A549 (cell line): ENCODE measurements at regions not wholly inside any gene's neighbourhood (a gene's known extent, or its start where the extent isn't known, plus 50 kb on each side); places are given as distances from the start of the nearest gene placed in this dataset.

Experiments
- BHLHE40 ChIP-seq: IDR thresholded peaks from 2 replicates; pipeline ENCODE4 v1.6.1; 2012; ENCODE audit warnings: low read depth, low read length, inconsistent platforms
- EHMT2 ChIP-seq: fragments of 200-600 bp; sonication (generic); IDR thresholded peaks from 2 replicates; pipeline ENCODE4 v1.6.1; 2016; ENCODE audit warnings: antibody characterized with exemption, low read depth, mild to moderate bottlenecking, moderate library complexity
- HDAC2 ChIP-seq: fragments of 200-600 bp; sonication (generic); IDR thresholded peaks from 2 replicates; pipeline ENCODE4 v1.6.1; 2016
- KDM1A ChIP-seq: fragments of 200-600 bp; sonication (generic); IDR thresholded peaks from 2 replicates; pipeline ENCODE4 v1.6.1; 2016; ENCODE audit warnings: low read depth, mild to moderate bottlenecking
- POLR2A ChIP-seq: IDR thresholded peaks from 2 replicates; pipeline ENCODE4 v1.6.1; 2012; ENCODE audit warnings: mild to moderate bottlenecking, low read length
- RCOR1 ChIP-seq: fragments of 150-350 bp; IDR thresholded peaks from 2 replicates; pipeline ENCODE4 v1.6.1; 2014; ENCODE audit warnings: antibody characterized with exemption, low read length, low read depth
- TF ChIP-seq, protein P1 (sequence below): fragments of 200-600 bp; sonication (generic); IDR thresholded peaks from 2 replicates; pipeline ENCODE4 v1.6.1; 2016; ENCODE audit warnings: antibody characterized with exemption, mild to moderate bottlenecking, moderate library complexity
- TF ChIP-seq, protein P2 (sequence below): IDR thresholded peaks from 2 replicates; pipeline ENCODE4 v1.6.1; 2012; ENCODE audit warnings: low read depth, borderline replicate concordance
- TF ChIP-seq, protein P3 (sequence below): IDR thresholded peaks from 2 replicates; pipeline ENCODE4 v1.6.1; 2012
- TF ChIP-seq, protein P4 (sequence below): fragments of >200 bp; sonication (Bioruptor Twin); formaldehyde crosslinking; IDR thresholded peaks from 3 replicates; pipeline ENCODE4 v1.5.1; 2016

DNA sequence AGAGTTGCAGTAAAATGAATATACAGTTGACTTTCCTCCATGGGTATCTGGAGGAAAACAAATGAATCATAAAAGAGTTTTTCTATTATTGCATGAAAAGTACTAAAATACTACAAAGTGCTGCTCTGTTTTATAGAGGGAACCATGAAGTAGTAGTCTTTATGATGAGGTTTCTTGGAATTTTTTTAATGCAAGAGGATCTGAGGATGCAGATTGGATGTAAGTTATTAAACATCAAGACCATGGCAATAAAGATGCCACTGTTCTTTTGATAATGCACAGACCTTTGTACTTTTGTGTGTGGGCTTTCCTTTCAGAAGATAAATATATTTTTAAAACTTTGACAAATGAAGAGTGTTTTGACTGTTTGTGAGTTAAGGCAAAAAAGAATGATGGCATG, 87.5 kb downstream of the DACT1 start:
- TF ChIP-seq, protein P1, sequence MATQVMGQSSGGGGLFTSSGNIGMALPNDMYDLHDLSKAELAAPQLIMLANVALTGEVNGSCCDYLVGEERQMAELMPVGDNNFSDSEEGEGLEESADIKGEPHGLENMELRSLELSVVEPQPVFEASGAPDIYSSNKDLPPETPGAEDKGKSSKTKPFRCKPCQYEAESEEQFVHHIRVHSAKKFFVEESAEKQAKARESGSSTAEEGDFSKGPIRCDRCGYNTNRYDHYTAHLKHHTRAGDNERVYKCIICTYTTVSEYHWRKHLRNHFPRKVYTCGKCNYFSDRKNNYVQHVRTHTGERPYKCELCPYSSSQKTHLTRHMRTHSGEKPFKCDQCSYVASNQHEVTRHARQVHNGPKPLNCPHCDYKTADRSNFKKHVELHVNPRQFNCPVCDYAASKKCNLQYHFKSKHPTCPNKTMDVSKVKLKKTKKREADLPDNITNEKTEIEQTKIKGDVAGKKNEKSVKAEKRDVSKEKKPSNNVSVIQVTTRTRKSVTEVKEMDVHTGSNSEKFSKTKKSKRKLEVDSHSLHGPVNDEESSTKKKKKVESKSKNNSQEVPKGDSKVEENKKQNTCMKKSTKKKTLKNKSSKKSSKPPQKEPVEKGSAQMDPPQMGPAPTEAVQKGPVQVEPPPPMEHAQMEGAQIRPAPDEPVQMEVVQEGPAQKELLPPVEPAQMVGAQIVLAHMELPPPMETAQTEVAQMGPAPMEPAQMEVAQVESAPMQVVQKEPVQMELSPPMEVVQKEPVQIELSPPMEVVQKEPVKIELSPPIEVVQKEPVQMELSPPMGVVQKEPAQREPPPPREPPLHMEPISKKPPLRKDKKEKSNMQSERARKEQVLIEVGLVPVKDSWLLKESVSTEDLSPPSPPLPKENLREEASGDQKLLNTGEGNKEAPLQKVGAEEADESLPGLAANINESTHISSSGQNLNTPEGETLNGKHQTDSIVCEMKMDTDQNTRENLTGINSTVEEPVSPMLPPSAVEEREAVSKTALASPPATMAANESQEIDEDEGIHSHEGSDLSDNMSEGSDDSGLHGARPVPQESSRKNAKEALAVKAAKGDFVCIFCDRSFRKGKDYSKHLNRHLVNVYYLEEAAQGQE: no peak
- no peak for TF ChIP-seq HDAC2
- TF ChIP-seq POLR2A: no peak
- no peak for TF ChIP-seq KDM1A
- TF ChIP-seq, protein P2, sequence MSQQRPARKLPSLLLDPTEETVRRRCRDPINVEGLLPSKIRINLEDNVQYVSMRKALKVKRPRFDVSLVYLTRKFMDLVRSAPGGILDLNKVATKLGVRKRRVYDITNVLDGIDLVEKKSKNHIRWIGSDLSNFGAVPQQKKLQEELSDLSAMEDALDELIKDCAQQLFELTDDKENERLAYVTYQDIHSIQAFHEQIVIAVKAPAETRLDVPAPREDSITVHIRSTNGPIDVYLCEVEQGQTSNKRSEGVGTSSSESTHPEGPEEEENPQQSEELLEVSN: no peak
- TF ChIP-seq, protein P3, sequence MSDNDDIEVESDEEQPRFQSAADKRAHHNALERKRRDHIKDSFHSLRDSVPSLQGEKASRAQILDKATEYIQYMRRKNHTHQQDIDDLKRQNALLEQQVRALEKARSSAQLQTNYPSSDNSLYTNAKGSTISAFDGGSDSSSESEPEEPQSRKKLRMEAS: no peak
- TF ChIP-seq, protein P4, sequence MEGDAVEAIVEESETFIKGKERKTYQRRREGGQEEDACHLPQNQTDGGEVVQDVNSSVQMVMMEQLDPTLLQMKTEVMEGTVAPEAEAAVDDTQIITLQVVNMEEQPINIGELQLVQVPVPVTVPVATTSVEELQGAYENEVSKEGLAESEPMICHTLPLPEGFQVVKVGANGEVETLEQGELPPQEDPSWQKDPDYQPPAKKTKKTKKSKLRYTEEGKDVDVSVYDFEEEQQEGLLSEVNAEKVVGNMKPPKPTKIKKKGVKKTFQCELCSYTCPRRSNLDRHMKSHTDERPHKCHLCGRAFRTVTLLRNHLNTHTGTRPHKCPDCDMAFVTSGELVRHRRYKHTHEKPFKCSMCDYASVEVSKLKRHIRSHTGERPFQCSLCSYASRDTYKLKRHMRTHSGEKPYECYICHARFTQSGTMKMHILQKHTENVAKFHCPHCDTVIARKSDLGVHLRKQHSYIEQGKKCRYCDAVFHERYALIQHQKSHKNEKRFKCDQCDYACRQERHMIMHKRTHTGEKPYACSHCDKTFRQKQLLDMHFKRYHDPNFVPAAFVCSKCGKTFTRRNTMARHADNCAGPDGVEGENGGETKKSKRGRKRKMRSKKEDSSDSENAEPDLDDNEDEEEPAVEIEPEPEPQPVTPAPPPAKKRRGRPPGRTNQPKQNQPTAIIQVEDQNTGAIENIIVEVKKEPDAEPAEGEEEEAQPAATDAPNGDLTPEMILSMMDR: no peak
- TF ChIP-seq RCOR1: no peak
- TF ChIP-seq EHMT2: no peak
- TF ChIP-seq BHLHE40: no peak
